GM21526 (cell line): ENCODE measurements at regions not wholly inside any gene's neighbourhood (a gene's known extent, or its start where the extent isn't known, plus 50 kb on each side); places are given as distances from the start of the nearest gene placed in this dataset.
"Not testable (repeated sequence)": the region's sequence is repeated elsewhere in the genome, so short reads cannot be mapped to it uniquely, and the experiment has no call there.

Source experiments
- ATAC-seq: cut with Tn5 transposase; IDR thresholded peaks from one replicate; pipeline ENCODE4 v1.9.1; 2021; ENCODE audit warnings: moderate library complexity; ENCODE audit not compliant: unreplicated experiment, low FRiP score

- no peak for ATAC-seq
Observed at GRCh38 chr14:35956376-35957085, 130.4 kb downstream of the BRMS1L start.

GRCh38 chr14:35952584-35952983, 126.4 kb downstream of the BRMS1L start:
- ATAC-seq: no peak

GRCh38 chr14:35949920-35950513, 123.9 kb downstream of the BRMS1L start:
- ATAC-seq: no peak

GRCh38 chr14:35947983-35948382, 121.8 kb downstream of the BRMS1L start:
- ATAC-seq: not testable (repeated sequence)

- no peak for ATAC-seq
Observed at GRCh38 chr14:35944847-35945246, 118.7 kb downstream of the BRMS1L start.

GRCh38 chr14:35940291-35940690, 114.2 kb downstream of the BRMS1L start:
- ATAC-seq: no peak

GRCh38 chr14:35938770-35939169, 112.6 kb downstream of the BRMS1L start:
- ATAC-seq: no peak

- no peak for ATAC-seq
Observed at GRCh38 chr14:35934499-35934898, 108.4 kb downstream of the BRMS1L start.

GRCh38 chr14:35932659-35933159, 106.6 kb downstream of the BRMS1L start:
- ATAC-seq: no peak

GRCh38 chr14:35932136-35932535, 106.0 kb downstream of the BRMS1L start:
- ATAC-seq: no peak

GRCh38 chr14:35931346-35931745, 105.2 kb downstream of the BRMS1L start:
- no peak for ATAC-seq

- no peak for ATAC-seq
Observed at GRCh38 chr14:35929186-35929585, 103.0 kb downstream of the BRMS1L start.

GRCh38 chr14:35927727-35928126, 101.6 kb downstream of the BRMS1L start:
- ATAC-seq: no peak

- ATAC-seq: no peak
Observed at GRCh38 chr14:35925319-35925718, 99.2 kb downstream of the BRMS1L start.

GRCh38 chr14:35922590-35922989, 96.5 kb downstream of the BRMS1L start:
- ATAC-seq: not testable (repeated sequence)

GRCh38 chr14:35921745-35922144, 95.6 kb downstream of the BRMS1L start:
- no peak for ATAC-seq
